HG02763 (cell line): ENCODE measurements at regions not wholly inside any gene's neighbourhood (a gene's known extent, or its start where the extent isn't known, plus 50 kb on each side); places are given as distances from the start of the nearest gene placed in this dataset.

Source experiments
- ATAC-seq: cut with Tn5 transposase; IDR thresholded peaks from one replicate; pipeline ENCODE4 v1.9.1; 2021; ENCODE audit warnings: mild to moderate bottlenecking, moderate library complexity; ENCODE audit not compliant: unreplicated experiment

GRCh38 chr5:60010853-60011252 lies 117.3 kb upstream of the PDE4D start:
- no peak for ATAC-seq

- ATAC-seq = no peak
These were observed 116.8 kb upstream of the PDE4D start for GRCh38 chr5:60010328-60010727.

DNA sequence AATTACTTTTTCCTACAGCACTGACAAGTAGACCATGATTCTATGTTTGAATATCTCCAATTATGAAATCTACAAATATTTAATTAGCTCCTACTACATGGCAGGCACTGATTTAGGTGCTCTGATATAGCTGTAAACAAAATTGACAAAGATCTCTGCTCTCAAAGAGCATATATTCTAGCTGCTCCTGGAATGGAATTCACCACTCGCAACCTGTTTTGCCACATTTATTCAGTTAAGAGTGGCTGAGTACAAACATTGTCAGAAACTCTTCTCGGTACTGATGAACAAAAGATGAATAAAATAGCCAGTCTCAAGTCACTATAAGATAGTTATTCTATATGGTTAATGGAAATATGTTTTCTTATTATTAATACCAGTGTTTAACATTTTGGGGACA lies 114.2 kb upstream of the PDE4D start:
- no peak for ATAC-seq

DNA sequence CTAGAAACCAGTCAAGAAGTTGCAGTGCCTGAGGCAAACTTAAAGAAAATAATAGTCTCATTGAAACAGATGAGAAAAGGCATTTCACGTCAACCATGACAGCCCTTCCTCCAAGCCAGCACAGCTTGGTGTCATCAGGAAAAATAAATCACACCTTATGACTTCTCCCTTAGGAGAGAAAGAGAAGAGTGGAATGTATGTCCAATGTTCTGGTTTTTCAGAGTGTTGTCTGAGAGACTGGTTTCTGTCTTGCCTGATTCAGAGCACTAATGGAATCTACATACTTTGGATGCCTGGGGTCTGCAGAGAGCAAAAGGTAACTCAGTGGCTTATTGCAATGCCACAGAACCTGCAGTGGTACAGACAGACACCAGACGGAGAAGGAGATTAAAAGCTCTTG lies 105.5 kb upstream of the PDE4D start:
- no peak for ATAC-seq

GRCh38 chr5:59992206-59992605 lies 98.7 kb upstream of the PDE4D start:
- ATAC-seq = no peak

GRCh38 chr5:59988396-59988795 lies 94.9 kb upstream of the PDE4D start:
- ATAC-seq = no peak

DNA sequence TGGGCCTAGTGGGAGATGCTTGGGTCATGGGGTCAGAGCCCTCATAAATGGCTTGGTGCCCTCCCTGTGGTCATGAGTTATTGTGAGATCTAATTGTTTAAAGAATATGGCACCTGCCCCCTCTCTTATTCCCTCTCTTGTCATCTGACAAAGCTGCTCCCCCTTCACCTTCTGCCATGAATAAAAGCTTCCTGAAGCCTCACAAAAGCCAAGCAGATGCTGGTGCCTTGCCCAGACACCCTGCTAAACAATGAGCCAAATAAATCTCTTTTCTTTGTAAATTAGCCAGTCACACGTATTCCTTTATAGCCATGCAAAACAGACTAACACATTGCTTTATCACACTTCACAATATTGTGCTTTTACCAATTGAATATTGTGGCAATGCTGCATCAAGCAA lies 82.8 kb upstream of the PDE4D start:
- ATAC-seq = no peak

DNA sequence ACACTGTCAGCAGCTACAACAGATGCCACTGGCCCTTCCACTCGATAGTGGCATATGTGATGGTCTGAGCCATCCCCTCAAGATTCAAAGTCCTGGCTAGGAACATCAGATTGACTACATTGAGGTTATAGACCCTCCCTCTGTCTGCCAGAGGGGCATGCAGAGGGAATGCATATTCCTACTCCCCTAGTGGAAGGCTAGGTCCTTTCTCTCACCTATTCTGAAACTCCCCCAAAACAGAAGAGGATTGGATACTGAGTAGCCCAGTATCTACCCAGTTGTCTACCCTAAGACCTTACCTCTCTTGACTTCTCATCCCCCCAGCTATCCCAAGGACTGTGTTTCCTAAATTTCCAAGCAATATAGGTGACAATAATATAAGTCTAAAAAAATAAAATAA lies 78.5 kb upstream of the PDE4D start:
- no peak for ATAC-seq

GRCh38 chr5:59959330-59959729 lies 65.8 kb upstream of the PDE4D start:
- no peak for ATAC-seq

- ATAC-seq = no peak
These were observed 62.7 kb upstream of the PDE4D start for GRCh38 chr5:59956130-59956783.

- ATAC-seq = no peak
These were observed 61.7 kb upstream of the PDE4D start for GRCh38 chr5:59955241-59955640.

DNA sequence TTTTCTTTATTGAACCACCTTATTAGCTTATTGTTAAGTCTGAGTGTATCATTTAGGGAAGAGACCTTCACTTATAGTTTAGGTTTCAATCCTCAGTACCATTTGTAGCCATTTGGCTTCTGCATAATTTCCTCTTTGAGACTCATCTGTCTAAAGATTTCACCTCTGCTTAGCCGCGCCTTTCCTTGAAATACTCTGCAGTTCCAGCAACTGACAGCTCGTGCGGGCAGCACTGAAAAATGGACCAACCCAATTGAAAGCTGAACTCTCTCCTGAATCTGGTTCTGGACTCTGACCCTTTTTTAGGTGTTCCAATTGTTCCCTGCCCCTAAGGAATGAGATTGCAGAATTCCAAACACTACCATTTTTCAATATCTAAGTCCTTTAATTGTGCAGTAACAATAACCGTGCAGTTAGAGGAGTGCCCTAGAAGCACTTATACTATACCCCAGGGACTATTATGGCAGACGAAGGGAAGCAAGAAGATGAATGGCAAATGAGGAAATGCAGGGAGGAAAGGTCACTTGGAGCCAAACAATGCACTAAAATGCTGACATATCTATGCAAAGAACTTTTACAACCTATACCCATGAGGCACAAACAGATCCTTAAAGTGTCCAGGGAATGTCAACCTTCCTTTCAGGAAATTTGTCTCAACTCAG lies 50.1 kb upstream of the PDE4D start:
- no peak for ATAC-seq
